Midbrain (tissue), 1 donor: ENCODE measurements at regions not wholly inside any gene's neighbourhood (a gene's known extent, or its start where the extent isn't known, plus 50 kb on each side); places are given as distances from the start of the nearest gene placed in this dataset.
"Not testable (repeated sequence)": the region's sequence is repeated elsewhere in the genome, so short reads cannot be mapped to it uniquely, and the experiment has no call there.

Source experiments
- DNase-seq: peaks from one replicate; lab custom pipeline; 2025; lab: John Stamatoyannopoulos, UW

GRCh38 chr10:6694447-6695140, 114.5 kb upstream of the PRKCQ start:
- DNase-seq = no peak

DNA sequence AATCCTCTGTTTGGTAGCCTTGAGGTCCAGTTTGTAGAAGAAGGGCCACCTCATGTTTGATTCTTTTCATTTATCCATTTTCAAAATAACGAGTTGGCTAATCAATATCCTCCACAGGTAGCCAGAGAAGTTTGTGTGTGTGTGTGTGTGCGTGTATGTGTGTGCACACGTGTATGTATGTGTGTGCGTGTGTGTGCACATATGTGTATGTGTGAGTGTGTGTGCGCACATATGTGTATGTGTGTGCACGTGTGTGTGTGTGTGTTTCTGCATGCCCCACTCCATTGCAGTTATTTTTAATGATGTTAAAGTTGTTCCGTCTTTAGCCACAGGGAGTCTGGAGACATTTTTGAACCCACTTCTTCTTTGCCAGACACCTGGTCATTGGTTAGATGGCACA, 112.8 kb upstream of the PRKCQ start:
- no peak for DNase-seq

GRCh38 chr10:6692103-6692502, 112.0 kb upstream of the PRKCQ start:
- no peak for DNase-seq

DNA sequence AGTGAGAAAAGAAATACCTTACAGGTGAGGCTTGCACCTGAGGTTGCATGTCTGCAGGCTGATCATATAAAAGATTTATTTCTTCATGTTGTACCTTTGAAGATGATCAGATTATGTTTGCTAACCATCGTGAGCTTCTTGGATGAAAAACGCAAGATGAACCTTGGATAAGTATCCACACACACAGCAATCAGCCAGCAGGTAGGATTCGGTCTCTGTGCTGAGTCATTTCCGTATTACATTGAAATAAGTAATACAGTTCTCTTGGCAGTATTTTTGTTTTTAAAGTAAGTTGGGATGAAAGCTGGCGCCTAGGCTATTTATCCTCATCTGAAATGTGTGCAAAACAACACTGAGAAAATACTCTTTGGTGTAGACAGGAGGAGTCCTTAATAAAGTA, 109.0 kb upstream of the PRKCQ start:
- DNase-seq = no peak

DNA sequence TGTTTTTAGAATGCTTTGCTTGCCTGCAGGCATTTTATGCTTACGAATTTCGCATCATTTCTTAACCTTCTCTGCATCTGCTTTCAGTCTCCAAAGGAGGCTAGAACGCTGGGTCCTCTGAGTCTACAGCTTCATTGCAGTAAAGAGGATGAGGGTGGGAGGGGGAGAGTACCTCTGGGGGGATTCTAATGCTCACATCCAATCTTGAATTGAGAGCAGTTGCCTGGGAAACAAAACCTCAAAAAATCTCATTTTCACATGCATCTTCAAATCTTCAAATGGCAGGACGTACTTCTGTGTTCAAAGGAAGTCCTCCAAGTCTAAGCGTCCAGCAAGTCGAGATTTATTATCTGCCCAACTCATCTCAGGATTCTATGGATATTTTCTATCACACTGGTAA, 100.7 kb upstream of the PRKCQ start:
- DNase-seq = no peak

- DNase-seq = no peak
These were observed 98.9 kb upstream of the PRKCQ start for GRCh38 chr10:6678956-6679355.

- peak; percentile 66 for DNase-seq
These were observed 98.2 kb upstream of the PRKCQ start for GRCh38 chr10:6678211-6678803.

GRCh38 chr10:6677129-6677528, 97.1 kb upstream of the PRKCQ start:
- not testable (repeated sequence) for DNase-seq

DNA sequence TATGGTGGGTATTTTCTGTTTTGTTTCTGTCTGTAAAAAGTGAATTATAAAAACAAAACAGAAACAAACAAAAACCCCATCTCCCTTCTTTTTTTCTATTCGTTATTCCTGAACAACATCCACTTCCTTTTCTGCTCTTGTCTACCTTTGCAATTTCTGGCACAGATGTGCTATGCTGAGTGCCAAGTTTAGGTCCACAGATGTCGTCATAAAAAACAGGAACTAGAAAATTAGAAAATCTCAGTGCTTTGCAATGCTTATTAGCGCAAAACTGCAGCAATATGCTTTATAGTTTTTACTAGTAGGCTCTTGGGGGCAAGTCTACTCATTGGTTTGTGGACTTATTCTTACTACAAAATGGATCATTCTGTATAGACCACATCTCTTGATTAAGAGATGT, 94.2 kb upstream of the PRKCQ start:
- DNase-seq = no peak

DNA sequence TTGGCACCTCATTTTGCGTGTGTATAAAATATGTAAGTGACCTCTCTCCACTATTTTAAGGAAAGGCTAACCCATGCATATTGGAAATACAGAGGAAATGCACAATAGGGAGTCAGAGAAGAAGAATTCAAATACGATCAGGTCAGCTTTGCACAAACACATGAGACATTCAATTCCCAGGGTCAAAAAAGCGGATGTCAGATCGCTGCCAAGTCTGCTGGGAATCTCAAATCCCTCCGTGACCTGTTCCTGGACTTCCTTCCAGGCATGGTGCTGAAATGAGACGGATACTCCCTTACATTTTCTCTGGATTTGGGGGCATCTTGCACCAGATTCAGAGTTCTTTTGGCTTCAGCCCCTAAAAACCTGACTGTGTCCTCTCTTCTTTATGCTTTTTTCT, 91.9 kb upstream of the PRKCQ start:
- no peak for DNase-seq

- peak; percentile 55 for DNase-seq
These were observed 89.3 kb upstream of the PRKCQ start for GRCh38 chr10:6669269-6669859.

DNA sequence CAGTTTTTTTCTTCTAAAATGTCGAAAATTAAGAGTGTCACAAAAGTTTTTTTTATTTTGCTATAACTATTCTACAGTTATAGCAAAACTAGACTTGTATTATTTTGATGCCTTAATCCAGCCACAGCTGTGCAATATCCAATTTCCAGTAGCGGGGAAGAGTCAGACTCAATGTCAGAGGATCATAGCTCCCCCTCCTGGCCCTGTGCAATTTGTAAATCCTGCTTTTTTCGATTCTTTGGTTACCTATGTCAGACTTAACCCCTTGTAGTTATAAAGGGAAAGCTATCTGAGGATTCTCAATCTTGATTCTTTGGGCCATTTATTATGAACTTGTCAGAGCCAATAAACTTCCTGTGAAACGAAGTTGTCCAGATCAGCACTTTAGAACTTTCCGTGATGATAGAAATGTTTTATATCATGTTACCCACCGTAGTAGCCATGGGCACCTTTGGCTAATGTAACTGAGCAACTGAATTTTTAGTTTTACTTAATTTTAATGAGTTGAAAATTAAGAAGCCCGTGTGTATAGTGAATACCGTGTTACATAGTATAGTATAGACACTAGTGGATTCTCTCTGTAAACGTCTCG, 87.7 kb upstream of the PRKCQ start:
- DNase-seq = peak; percentile 44

GRCh38 chr10:6667150-6667549, 87.1 kb upstream of the PRKCQ start:
- DNase-seq = no peak

- no peak for DNase-seq
These were observed 85.8 kb upstream of the PRKCQ start for GRCh38 chr10:6665847-6666246.

DNA sequence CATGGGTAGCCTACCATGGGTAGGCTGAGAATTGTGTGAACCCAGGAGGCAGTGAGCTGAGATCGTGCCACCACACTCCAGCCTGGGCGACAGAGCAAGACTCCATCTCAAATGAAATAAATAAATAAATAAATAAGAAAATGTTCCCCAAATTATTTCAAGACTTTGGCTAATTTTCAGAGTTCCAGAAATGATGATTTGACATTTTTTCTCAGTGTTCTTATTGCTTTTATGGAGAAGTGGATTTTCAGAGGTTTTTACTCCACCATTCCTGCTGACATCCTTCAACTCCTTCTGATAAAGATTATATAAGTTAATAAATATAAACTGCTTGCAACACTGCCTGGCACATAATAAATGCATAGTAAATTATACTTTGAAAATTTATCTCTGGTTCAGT, 80.4 kb upstream of the PRKCQ start:
- no peak for DNase-seq

GRCh38 chr10:6659451-6659850, 79.4 kb upstream of the PRKCQ start:
- DNase-seq = no peak

GRCh38 chr10:6657669-6658068, 77.6 kb upstream of the PRKCQ start:
- DNase-seq = no peak

DNA sequence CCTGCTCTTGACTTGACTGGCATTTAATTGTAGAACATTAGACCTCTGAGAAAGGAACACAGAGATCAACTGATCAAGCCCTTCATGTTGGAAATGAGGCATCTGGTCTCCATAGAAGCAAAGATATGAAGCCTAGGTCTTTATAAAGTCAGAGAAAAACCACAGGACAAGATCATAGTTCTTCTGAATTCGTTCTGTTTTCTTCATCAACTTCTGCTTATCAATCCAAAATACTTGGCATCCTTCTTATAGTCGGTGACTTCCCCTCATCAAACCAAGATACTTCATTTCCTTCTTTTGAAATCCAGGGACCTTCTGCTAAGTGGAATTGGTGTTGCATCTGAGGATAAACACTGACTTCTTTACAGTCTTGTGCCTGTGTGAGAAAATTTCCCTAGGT, 77.1 kb upstream of the PRKCQ start:
- no peak for DNase-seq

- DNase-seq = no peak
These were observed 74.5 kb upstream of the PRKCQ start for GRCh38 chr10:6654571-6654970.

- no peak for DNase-seq
These were observed 70.5 kb upstream of the PRKCQ start for GRCh38 chr10:6650586-6650985.

GRCh38 chr10:6649903-6650302, 69.8 kb upstream of the PRKCQ start:
- DNase-seq = no peak

GRCh38 chr10:6648894-6649720, 69.0 kb upstream of the PRKCQ start:
- DNase-seq = no peak
